GM21737 (cell line): ENCODE measurements at regions not wholly inside any gene's neighbourhood (a gene's known extent, or its start where the extent isn't known, plus 50 kb on each side); places are given as distances from the start of the nearest gene placed in this dataset.
"Not testable (repeated sequence)": the region's sequence is repeated elsewhere in the genome, so short reads cannot be mapped to it uniquely, and the experiment has no call there.

ENCODE experiments used
- ATAC-seq: cut with Tn5 transposase; IDR thresholded peaks from one replicate; pipeline ENCODE4 v1.9.1; 2021; ENCODE audit warnings: mild to moderate bottlenecking, moderate library complexity; ENCODE audit not compliant: unreplicated experiment

GRCh38 chr2:88396209-88396608 is 56.3 kb downstream of the FOXI3 start:
- ATAC-seq: no peak

GRCh38 chr2:88377641-88377991 is 74.9 kb downstream of the FOXI3 start:
- ATAC-seq: no peak

- ATAC-seq: no peak
These were observed 80.5 kb downstream of the FOXI3 start for GRCh38 chr2:88372042-88372441.

GRCh38 chr2:88365408-88365807 is 87.1 kb downstream of the FOXI3 start:
- not testable (repeated sequence) for ATAC-seq

- no peak for ATAC-seq
These were observed 97.0 kb downstream of the FOXI3 start for GRCh38 chr2:88355486-88355885.

- no peak for ATAC-seq
These were observed 101.3 kb downstream of the FOXI3 start for GRCh38 chr2:88351249-88351601.

- peak; percentile 65 for ATAC-seq
These were observed 101.9 kb downstream of the FOXI3 start for GRCh38 chr2:88350331-88351248.

- ATAC-seq: no peak
These were observed 106.7 kb downstream of the FOXI3 start for GRCh38 chr2:88345842-88346241.

GRCh38 chr2:88342749-88343148 is 109.7 kb downstream of the FOXI3 start:
- no peak for ATAC-seq

- no peak for ATAC-seq
These were observed 118.1 kb downstream of the FOXI3 start for GRCh38 chr2:88334418-88334817.

- ATAC-seq: no peak
These were observed 121.3 kb downstream of the FOXI3 start for GRCh38 chr2:88331239-88331638.

GRCh38 chr2:88329815-88330603 is 122.5 kb downstream of the FOXI3 start:
- peak; percentile 54 for ATAC-seq

GRCh38 chr2:88321449-88322248 is 130.8 kb downstream of the FOXI3 start:
- no peak for ATAC-seq

- ATAC-seq: no peak
These were observed 132.3 kb downstream of the FOXI3 start for GRCh38 chr2:88320076-88320773.

GRCh38 chr2:88318956-88319330 is 133.6 kb downstream of the FOXI3 start:
- ATAC-seq: no peak

- no peak for ATAC-seq
These were observed 134.2 kb downstream of the FOXI3 start for GRCh38 chr2:88318071-88318955.

- no peak for ATAC-seq
These were observed 140.6 kb downstream of the THNSL2 start for GRCh38 chr2:88310787-88311186.

- ATAC-seq: no peak
These were observed 137.7 kb downstream of the THNSL2 start for GRCh38 chr2:88307817-88308216.

GRCh38 chr2:88303865-88304264 is 133.7 kb downstream of the THNSL2 start:
- no peak for ATAC-seq

GRCh38 chr2:88296247-88296646 is 126.1 kb downstream of the THNSL2 start:
- ATAC-seq: no peak
